ENCODE measurements at regions not wholly inside any gene's neighbourhood (a gene's known extent, or its start where the extent isn't known, plus 50 kb on each side); places are given as distances from the start of the nearest gene placed in this dataset.
"Not testable (repeated sequence)": the region's sequence is repeated elsewhere in the genome, so short reads cannot be mapped to it uniquely, and the experiment has no call there.

DNA sequence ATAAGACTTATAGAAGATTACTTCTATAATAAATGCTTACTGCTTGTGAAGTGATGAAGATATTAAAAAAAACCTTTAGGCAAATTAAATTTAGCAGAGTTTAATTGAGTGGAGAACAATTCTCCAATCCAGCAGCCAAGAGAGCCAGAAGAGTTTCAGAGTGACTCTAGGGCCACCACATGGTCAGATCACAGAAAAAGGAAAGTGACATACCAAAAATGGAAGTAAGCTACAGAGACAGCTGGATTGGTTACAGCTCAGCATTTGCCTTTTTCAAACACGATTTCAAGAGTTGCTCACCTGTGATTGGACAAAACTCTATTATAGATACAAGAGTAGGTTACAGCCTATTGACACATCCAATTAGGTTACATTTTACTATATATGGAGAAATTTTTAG lies 79.0 kb upstream of the TRAM1L1 start:
- TF ChIP-seq CTCF (IDR thresholded peaks at IDR 0.05; ENCODE audit: poor library complexity, severe bottlenecking) (no peak), EZH2 (IDR thresholded peaks at IDR 0.05; ENCODE audit: borderline replicate concordance, insufficient read depth, low read length, poor library complexity, severe bottlenecking) (no peak), SMC3 (conservative IDR thresholded peaks at IDR 0.05; ENCODE audit: poor library complexity) (no peak), RAD21 (conservative IDR thresholded peaks at IDR 0.05) (no peak), EP300 (conservative IDR thresholded peaks at IDR 0.05; ENCODE audit: poor library complexity, severe bottlenecking) (no peak), TAF1 (IDR thresholded peaks at IDR 0.05; ENCODE audit: low read depth) (no peak), MXI1 (conservative IDR thresholded peaks at IDR 0.05; ENCODE audit: poor library complexity, severe bottlenecking) (no peak), POLR2AphosphoS5 (IDR thresholded peaks at IDR 0.05) (no peak)
- TF ChIP-seq, protein P1, sequence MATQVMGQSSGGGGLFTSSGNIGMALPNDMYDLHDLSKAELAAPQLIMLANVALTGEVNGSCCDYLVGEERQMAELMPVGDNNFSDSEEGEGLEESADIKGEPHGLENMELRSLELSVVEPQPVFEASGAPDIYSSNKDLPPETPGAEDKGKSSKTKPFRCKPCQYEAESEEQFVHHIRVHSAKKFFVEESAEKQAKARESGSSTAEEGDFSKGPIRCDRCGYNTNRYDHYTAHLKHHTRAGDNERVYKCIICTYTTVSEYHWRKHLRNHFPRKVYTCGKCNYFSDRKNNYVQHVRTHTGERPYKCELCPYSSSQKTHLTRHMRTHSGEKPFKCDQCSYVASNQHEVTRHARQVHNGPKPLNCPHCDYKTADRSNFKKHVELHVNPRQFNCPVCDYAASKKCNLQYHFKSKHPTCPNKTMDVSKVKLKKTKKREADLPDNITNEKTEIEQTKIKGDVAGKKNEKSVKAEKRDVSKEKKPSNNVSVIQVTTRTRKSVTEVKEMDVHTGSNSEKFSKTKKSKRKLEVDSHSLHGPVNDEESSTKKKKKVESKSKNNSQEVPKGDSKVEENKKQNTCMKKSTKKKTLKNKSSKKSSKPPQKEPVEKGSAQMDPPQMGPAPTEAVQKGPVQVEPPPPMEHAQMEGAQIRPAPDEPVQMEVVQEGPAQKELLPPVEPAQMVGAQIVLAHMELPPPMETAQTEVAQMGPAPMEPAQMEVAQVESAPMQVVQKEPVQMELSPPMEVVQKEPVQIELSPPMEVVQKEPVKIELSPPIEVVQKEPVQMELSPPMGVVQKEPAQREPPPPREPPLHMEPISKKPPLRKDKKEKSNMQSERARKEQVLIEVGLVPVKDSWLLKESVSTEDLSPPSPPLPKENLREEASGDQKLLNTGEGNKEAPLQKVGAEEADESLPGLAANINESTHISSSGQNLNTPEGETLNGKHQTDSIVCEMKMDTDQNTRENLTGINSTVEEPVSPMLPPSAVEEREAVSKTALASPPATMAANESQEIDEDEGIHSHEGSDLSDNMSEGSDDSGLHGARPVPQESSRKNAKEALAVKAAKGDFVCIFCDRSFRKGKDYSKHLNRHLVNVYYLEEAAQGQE (IDR thresholded peaks at IDR 0.05; ENCODE audit: borderline replicate concordance): no peak
- no peak overlapping the region for H2AFZ ChIP-seq (ENCODE audit: low read depth, low read length)

DNA sequence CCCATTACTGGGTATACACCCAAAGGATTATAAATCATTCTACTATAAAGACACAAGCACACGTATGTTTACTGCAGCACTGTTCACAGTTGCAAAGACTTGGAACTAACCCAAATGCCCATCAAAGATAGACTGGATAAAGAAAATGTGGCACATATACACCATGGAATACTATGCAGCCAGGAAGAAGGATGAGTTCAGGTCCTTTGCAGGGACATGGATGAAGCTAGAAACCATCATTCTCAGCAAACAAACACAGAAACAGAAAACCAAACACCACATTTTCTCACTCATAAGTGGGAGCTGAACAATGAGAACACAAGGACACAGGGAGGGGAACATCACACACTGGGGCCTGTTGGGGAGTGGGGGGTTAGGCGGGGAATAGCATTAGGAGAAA lies 90.0 kb upstream of the TRAM1L1 start:
- not testable (repeated sequence) for H3F3A ChIP-seq (ENCODE audit: insufficient read depth, low read length, poor library complexity, severe bottlenecking); H3K4me2 ChIP-seq (ENCODE audit: low read length); H3K27ac ChIP-seq (ENCODE audit: low read length); H3K9me2 ChIP-seq (ENCODE audit: insufficient read depth, low read length); H3K79me2 ChIP-seq (replicated peaks; ENCODE audit: insufficient read depth, low read length); H3K9me3 ChIP-seq (ENCODE audit: low read length); H3K9ac ChIP-seq (ENCODE audit: low read length); H2AFZ ChIP-seq (ENCODE audit: low read depth, low read length); H3K4me3 ChIP-seq (ENCODE audit: low read length); H4K20me1 ChIP-seq (ENCODE audit: insufficient read depth); H3K36me3 ChIP-seq (ENCODE audit: insufficient read depth, low read length); H3K27me3 ChIP-seq (ENCODE audit: insufficient read depth, low read depth, low read length)

More for the DNA sequence above, 79.0 kb upstream of the TRAM1L1 start:
- no peak overlapping the region for H3K4me2 ChIP-seq (ENCODE audit: low read length)
- no peaks in the 10 kb centered on the region for H3F3A ChIP-seq (ENCODE audit: insufficient read depth, low read length, poor library complexity, severe bottlenecking)
- no peaks in the 10 kb centered on the region for H4K20me1 ChIP-seq (ENCODE audit: insufficient read depth)
- no peaks in the 10 kb centered on the region for H3K79me2 ChIP-seq (replicated peaks; ENCODE audit: insufficient read depth, low read length)
- no peaks in the 10 kb centered on the region for H3K9me2 ChIP-seq (ENCODE audit: insufficient read depth, low read length)
- H3K27me3 ChIP-seq (ENCODE audit: insufficient read depth, low read depth, low read length): no peaks in the 10 kb centered on the region
- H3K9ac ChIP-seq (ENCODE audit: low read length): no peak overlapping the region
- no peaks in the 10 kb centered on the region for H3K9me3 ChIP-seq (ENCODE audit: low read length)
- no peaks in the 10 kb centered on the region for H3K36me3 ChIP-seq (ENCODE audit: insufficient read depth, low read length)
- H3K4me3 ChIP-seq (ENCODE audit: low read length): no peak overlapping the region
- H3K27ac ChIP-seq (ENCODE audit: low read length): no peak overlapping the region

GRCh38 chr4:117203231-117203630 lies 117.9 kb upstream of the TRAM1L1 start:
- no peak overlapping the region for H2AFZ ChIP-seq (ENCODE audit: low read depth, low read length)
- TF ChIP-seq TAF1 (IDR thresholded peaks at IDR 0.05; ENCODE audit: low read depth) (no peak), CTCF (IDR thresholded peaks at IDR 0.05; ENCODE audit: poor library complexity, severe bottlenecking) (no peak), MXI1 (conservative IDR thresholded peaks at IDR 0.05; ENCODE audit: poor library complexity, severe bottlenecking) (no peak), POLR2AphosphoS5 (IDR thresholded peaks at IDR 0.05) (no peak), EP300 (conservative IDR thresholded peaks at IDR 0.05; ENCODE audit: poor library complexity, severe bottlenecking) (no peak), SMC3 (conservative IDR thresholded peaks at IDR 0.05; ENCODE audit: poor library complexity) (no peak), EZH2 (IDR thresholded peaks at IDR 0.05; ENCODE audit: borderline replicate concordance, insufficient read depth, low read length, poor library complexity, severe bottlenecking) (no peak), RAD21 (conservative IDR thresholded peaks at IDR 0.05) (no peak)
- TF ChIP-seq, protein P1 (IDR thresholded peaks at IDR 0.05; ENCODE audit: borderline replicate concordance): no peak
- H3F3A ChIP-seq (ENCODE audit: insufficient read depth, low read length, poor library complexity, severe bottlenecking): no peaks in the 10 kb centered on the region
- H3K79me2 ChIP-seq (replicated peaks; ENCODE audit: insufficient read depth, low read length): no peaks in the 10 kb centered on the region
- H3K27me3 ChIP-seq (ENCODE audit: insufficient read depth, low read depth, low read length): no peaks in the 10 kb centered on the region
- H3K9me3 ChIP-seq (ENCODE audit: low read length): no peaks in the 10 kb centered on the region
- no peak overlapping the region for H3K9ac ChIP-seq (ENCODE audit: low read length)
- H4K20me1 ChIP-seq (ENCODE audit: insufficient read depth): no peaks in the 10 kb centered on the region
- no peaks in the 10 kb centered on the region for H3K9me2 ChIP-seq (ENCODE audit: insufficient read depth, low read length)
- no peaks in the 10 kb centered on the region for H3K36me3 ChIP-seq (ENCODE audit: insufficient read depth, low read length)
- no peak overlapping the region for H3K4me3 ChIP-seq (ENCODE audit: low read length)
- H3K27ac ChIP-seq (ENCODE audit: low read length): no peak overlapping the region
- H3K4me2 ChIP-seq (ENCODE audit: low read length): no peak overlapping the region
